ENCODE measurements at regions not wholly inside any gene's neighbourhood (a gene's known extent, or its start where the extent isn't known, plus 50 kb on each side); places are given as distances from the start of the nearest gene placed in this dataset.

DNA sequence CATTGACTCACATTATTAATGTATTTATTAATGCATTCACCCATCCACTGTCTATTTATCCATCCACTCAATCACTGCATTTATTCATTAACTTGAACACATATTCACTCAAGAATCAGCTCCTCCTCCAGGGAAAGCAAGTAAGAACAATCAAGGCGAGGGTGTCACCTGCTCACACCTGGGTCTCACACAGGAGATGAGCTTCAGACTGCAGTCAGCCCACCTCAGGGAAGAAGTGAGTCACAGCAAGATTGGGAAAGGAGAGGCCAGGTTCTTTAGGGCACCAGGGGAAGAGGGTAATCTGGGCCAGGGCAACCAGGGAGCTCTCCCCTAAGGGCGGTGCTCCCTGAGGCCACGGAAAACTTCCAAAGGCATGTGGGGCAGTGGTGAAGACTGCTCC is 367.3 kb downstream of the BCL11B start:
- Mint-ChIP-seq H3K9me3 (no peaks in the 10 kb centered on the region), H3K27me3 (ENCODE audit: low read depth) (peaks cover 6% of the 10 kb centered on the region; the same call in 1 of the 2 replicates), H3K4me3 (no peak overlapping the region), H3K27ac (no peak overlapping the region), H3K4me1 (peaks cover 24% of the 10 kb centered on the region), H3K36me3 (no peaks in the 10 kb centered on the region)
- CTCF ChIA-PET: no interaction called here
- POLR2A ChIA-PET: no interaction called here
- no peak for ATAC-seq
- no peak for DNase-seq (ENCODE audit: low spot score)
- TF ChIP-seq GRHL2 (CRISPR knock-in tag; IDR thresholded peaks at IDR 0.05; ENCODE audit: insufficient replicate concordance, severe bottlenecking) (no peak), SP1 (CRISPR knock-in tag; conservative IDR thresholded peaks at IDR 0.05) (no peak), ZNF396 (CRISPR knock-in tag; IDR thresholded peaks at IDR 0.05; ENCODE audit: borderline replicate concordance) (no peak), TP53 (CRISPR knock-in tag; IDR thresholded peaks at IDR 0.05) (no peak)
- TF ChIP-seq, protein P1, sequence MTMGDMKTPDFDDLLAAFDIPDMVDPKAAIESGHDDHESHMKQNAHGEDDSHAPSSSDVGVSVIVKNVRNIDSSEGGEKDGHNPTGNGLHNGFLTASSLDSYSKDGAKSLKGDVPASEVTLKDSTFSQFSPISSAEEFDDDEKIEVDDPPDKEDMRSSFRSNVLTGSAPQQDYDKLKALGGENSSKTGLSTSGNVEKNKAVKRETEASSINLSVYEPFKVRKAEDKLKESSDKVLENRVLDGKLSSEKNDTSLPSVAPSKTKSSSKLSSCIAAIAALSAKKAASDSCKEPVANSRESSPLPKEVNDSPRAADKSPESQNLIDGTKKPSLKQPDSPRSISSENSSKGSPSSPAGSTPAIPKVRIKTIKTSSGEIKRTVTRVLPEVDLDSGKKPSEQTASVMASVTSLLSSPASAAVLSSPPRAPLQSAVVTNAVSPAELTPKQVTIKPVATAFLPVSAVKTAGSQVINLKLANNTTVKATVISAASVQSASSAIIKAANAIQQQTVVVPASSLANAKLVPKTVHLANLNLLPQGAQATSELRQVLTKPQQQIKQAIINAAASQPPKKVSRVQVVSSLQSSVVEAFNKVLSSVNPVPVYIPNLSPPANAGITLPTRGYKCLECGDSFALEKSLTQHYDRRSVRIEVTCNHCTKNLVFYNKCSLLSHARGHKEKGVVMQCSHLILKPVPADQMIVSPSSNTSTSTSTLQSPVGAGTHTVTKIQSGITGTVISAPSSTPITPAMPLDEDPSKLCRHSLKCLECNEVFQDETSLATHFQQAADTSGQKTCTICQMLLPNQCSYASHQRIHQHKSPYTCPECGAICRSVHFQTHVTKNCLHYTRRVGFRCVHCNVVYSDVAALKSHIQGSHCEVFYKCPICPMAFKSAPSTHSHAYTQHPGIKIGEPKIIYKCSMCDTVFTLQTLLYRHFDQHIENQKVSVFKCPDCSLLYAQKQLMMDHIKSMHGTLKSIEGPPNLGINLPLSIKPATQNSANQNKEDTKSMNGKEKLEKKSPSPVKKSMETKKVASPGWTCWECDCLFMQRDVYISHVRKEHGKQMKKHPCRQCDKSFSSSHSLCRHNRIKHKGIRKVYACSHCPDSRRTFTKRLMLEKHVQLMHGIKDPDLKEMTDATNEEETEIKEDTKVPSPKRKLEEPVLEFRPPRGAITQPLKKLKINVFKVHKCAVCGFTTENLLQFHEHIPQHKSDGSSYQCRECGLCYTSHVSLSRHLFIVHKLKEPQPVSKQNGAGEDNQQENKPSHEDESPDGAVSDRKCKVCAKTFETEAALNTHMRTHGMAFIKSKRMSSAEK (CRISPR knock-in tag; IDR thresholded peaks at IDR 0.05; ENCODE audit: borderline replicate concordance): no peak
- TF ChIP-seq, protein P2, sequence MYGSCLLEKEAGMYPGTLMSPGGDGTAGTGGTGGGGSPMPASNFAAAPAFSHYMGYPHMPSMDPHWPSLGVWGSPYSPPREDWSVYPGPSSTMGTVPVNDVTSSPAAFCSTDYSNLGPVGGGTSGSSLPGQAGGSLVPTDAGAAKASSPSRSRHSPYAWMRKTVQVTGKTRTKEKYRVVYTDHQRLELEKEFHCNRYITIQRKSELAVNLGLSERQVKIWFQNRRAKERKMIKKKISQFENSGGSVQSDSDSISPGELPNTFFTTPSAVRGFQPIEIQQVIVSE (CRISPR knock-in tag; IDR thresholded peaks at IDR 0.05; ENCODE audit: borderline replicate concordance): no peak
- TF ChIP-seq, protein P3, sequence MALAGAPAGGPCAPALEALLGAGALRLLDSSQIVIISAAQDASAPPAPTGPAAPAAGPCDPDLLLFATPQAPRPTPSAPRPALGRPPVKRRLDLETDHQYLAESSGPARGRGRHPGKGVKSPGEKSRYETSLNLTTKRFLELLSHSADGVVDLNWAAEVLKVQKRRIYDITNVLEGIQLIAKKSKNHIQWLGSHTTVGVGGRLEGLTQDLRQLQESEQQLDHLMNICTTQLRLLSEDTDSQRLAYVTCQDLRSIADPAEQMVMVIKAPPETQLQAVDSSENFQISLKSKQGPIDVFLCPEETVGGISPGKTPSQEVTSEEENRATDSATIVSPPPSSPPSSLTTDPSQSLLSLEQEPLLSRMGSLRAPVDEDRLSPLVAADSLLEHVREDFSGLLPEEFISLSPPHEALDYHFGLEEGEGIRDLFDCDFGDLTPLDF (CRISPR knock-in tag; IDR thresholded peaks at IDR 0.05): no peak
- TF ChIP-seq, protein P4, sequence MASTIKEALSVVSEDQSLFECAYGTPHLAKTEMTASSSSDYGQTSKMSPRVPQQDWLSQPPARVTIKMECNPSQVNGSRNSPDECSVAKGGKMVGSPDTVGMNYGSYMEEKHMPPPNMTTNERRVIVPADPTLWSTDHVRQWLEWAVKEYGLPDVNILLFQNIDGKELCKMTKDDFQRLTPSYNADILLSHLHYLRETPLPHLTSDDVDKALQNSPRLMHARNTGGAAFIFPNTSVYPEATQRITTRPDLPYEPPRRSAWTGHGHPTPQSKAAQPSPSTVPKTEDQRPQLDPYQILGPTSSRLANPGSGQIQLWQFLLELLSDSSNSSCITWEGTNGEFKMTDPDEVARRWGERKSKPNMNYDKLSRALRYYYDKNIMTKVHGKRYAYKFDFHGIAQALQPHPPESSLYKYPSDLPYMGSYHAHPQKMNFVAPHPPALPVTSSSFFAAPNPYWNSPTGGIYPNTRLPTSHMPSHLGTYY (CRISPR knock-in tag; IDR thresholded peaks at IDR 0.05): no peak
- TF ChIP-seq, protein P5, sequence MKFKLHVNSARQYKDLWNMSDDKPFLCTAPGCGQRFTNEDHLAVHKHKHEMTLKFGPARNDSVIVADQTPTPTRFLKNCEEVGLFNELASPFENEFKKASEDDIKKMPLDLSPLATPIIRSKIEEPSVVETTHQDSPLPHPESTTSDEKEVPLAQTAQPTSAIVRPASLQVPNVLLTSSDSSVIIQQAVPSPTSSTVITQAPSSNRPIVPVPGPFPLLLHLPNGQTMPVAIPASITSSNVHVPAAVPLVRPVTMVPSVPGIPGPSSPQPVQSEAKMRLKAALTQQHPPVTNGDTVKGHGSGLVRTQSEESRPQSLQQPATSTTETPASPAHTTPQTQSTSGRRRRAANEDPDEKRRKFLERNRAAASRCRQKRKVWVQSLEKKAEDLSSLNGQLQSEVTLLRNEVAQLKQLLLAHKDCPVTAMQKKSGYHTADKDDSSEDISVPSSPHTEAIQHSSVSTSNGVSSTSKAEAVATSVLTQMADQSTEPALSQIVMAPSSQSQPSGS (CRISPR knock-in tag; IDR thresholded peaks at IDR 0.05; ENCODE audit: borderline replicate concordance, low read depth): no peak

DNA sequence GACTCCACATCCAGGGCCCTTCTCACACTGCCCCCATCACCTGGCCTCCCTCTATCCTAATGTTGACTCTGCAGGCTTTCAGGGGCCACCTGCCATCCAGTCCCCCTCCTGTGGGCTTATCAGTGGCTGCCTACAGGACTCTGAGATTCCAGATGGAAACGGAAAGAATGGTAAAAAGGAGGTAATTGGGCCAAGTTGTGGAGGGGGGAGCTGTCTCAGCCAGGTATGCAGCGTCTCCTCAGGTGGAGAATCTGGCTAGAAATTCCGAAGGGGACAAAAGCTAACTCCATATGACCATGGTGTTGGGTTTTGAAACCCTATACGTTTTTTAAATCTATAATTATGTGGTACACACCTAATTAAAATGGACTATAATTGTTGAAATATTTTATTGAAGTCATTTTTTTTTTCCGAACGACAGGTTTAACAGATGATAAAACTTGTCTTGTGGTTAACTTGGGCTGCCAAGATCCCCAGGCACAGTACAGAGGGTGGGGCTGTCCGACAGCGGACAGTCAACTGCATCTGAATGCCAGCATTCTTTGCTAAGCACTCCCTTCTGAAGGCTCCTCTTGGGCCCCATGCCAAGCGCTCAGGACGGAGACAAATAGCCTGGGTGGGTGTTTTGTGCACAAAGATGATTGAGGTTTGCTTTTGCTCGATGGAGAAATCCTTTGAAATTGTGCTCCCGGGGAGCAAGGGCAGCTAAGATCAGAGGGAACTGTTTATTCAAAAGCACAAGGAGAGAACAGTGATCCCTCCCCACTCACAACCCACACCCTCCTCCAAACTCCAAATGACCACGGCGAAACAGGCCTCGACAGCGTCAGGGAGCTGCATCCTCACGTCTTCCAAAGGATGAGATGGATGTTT is 365.6 kb downstream of the BCL11B start:
- Mint-ChIP-seq H3K36me3 (no peaks in the 10 kb centered on the region), H3K27me3 (ENCODE audit: low read depth) (peaks cover 2% of the 10 kb centered on the region; the same call in 1 of the 2 replicates), H3K27ac (no peak overlapping the region), H3K4me3 (no peak overlapping the region), H3K9me3 (no peaks in the 10 kb centered on the region), H3K4me1 (peaks cover 24% of the 10 kb centered on the region)
- ATAC-seq (peak; percentile 40), DNase-seq (ENCODE audit: low spot score) (no peak)
- POLR2A ChIA-PET: no interaction called here
- CTCF ChIA-PET: interaction anchor here (1.2 kb wide), 1 partner anchor 130 kb away, joined by 3 read pairs; no protein-coding TSS in a partner anchor
- no peak for TF ChIP-seq ZNF317 (CRISPR knock-in tag; IDR thresholded peaks at IDR 0.05; ENCODE audit: borderline replicate concordance, low read depth)
- TF ChIP-seq GTF2I (CRISPR knock-in tag; conservative IDR thresholded peaks at IDR 0.05): no peak
- TF ChIP-seq, protein P6, sequence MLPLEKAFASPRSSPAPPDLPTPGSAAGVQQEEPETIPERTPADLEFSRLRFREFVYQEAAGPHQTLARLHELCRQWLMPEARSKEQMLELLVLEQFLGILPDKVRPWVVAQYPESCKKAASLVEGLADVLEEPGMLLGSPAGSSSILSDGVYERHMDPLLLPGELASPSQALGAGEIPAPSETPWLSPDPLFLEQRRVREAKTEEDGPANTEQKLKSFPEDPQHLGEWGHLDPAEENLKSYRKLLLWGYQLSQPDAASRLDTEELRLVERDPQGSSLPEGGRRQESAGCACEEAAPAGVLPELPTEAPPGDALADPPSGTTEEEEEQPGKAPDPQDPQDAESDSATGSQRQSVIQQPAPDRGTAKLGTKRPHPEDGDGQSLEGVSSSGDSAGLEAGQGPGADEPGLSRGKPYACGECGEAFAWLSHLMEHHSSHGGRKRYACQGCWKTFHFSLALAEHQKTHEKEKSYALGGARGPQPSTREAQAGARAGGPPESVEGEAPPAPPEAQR (CRISPR knock-in tag; IDR thresholded peaks at IDR 0.05): no peak
- no peak for TF ChIP-seq ZNF232 (CRISPR knock-in tag; IDR thresholded peaks at IDR 0.05)
- TF ChIP-seq, protein P3 (CRISPR knock-in tag; IDR thresholded peaks at IDR 0.05): no peak
- TF ChIP-seq, protein P7, sequence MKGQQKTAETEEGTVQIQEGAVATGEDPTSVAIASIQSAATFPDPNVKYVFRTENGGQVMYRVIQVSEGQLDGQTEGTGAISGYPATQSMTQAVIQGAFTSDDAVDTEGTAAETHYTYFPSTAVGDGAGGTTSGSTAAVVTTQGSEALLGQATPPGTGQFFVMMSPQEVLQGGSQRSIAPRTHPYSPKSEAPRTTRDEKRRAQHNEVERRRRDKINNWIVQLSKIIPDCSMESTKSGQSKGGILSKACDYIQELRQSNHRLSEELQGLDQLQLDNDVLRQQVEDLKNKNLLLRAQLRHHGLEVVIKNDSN (CRISPR knock-in tag; IDR thresholded peaks at IDR 0.05): no peak
- TF ChIP-seq, protein P8, sequence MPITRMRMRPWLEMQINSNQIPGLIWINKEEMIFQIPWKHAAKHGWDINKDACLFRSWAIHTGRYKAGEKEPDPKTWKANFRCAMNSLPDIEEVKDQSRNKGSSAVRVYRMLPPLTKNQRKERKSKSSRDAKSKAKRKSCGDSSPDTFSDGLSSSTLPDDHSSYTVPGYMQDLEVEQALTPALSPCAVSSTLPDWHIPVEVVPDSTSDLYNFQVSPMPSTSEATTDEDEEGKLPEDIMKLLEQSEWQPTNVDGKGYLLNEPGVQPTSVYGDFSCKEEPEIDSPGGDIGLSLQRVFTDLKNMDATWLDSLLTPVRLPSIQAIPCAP (CRISPR knock-in tag; IDR thresholded peaks at IDR 0.05): no peak
- TF ChIP-seq, protein P9, sequence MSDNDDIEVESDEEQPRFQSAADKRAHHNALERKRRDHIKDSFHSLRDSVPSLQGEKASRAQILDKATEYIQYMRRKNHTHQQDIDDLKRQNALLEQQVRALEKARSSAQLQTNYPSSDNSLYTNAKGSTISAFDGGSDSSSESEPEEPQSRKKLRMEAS (CRISPR knock-in tag; IDR thresholded peaks at IDR 0.05): no peak

Measured in WTC11 (cell line).